WERI-Rb-1 (cell line): ENCODE measurements at regions not wholly inside any gene's neighbourhood (a gene's known extent, or its start where the extent isn't known, plus 50 kb on each side); places are given as distances from the start of the nearest gene placed in this dataset.

ENCODE experiments used
- DNase-seq: peaks from one replicate; pipeline ENCODE4 v3.0.0-alpha.2; 2020
- H3K27ac ChIP-seq: fragments of 250-450 bp; sonication (Bioruptor Pico); 2 replicates; pipeline ENCODE4 v1.5.1; 2020; ENCODE audit warnings: mild to moderate bottlenecking, moderate library complexity
- H3K27me3 ChIP-seq: fragments of 250-450 bp; sonication (Bioruptor Pico); 2 replicates; pipeline ENCODE4 v1.5.1; 2021; ENCODE audit warnings: mild to moderate bottlenecking, low read depth, moderate library complexity; ENCODE audit not compliant: insufficient read depth, severe bottlenecking
- H3K36me3 ChIP-seq: fragments of 250-450 bp; sonication (Bioruptor Pico); 2 replicates; pipeline ENCODE4 v1.5.1; 2020; ENCODE audit warnings: mild to moderate bottlenecking, moderate library complexity
- H3K4me3 ChIP-seq: 2 replicates; pipeline ENCODE4 v1.5.1; 2011; ENCODE audit warnings: low read depth, mild to moderate bottlenecking, control low read depth, low read length
- H3K9me3 ChIP-seq: fragments of 250-450 bp; sonication (Bioruptor Pico); 2 replicates; pipeline ENCODE4 v1.5.1; 2021; ENCODE audit warnings: mild to moderate bottlenecking, moderate library complexity; ENCODE audit not compliant: severe bottlenecking
- CTCF ChIP-seq: IDR thresholded peaks from 2 replicates; pipeline ENCODE4 v1.5.1; 2011; ENCODE audit warnings: low read depth, mild to moderate bottlenecking, control low read depth, inconsistent platforms, low read length

GRCh38 chr7:47037607-47038006, 544.3 kb downstream of the TNS3 start:
- Histone ChIP-seq H3K27ac (no peak overlapping the region), H3K27me3 (no peaks in the 10 kb centered on the region), H3K36me3 (no peaks in the 10 kb centered on the region), H3K9me3 (no peaks in the 10 kb centered on the region), H3K4me3 (no peak overlapping the region)
- TF ChIP-seq CTCF: no peak
- DNase-seq: no peak

GRCh38 chr7:47036909-47037308, 545.0 kb downstream of the TNS3 start:
- DNase-seq: no peak
- no peak for TF ChIP-seq CTCF
- Histone ChIP-seq H3K27ac (no peak overlapping the region), H3K4me3 (no peak overlapping the region), H3K9me3 (no peaks in the 10 kb centered on the region), H3K36me3 (no peaks in the 10 kb centered on the region), H3K27me3 (no peaks in the 10 kb centered on the region)

GRCh38 chr7:47035522-47035921, 546.4 kb downstream of the TNS3 start:
- no peaks in the 10 kb centered on the region for H3K9me3 ChIP-seq
- H3K4me3 ChIP-seq: no peak overlapping the region
- H3K27me3 ChIP-seq: no peaks in the 10 kb centered on the region
- no peak for TF ChIP-seq CTCF
- DNase-seq: no peak
- H3K27ac ChIP-seq: no peak overlapping the region
- H3K36me3 ChIP-seq: no peaks in the 10 kb centered on the region

- no peaks in the 10 kb centered on the region for H3K9me3 ChIP-seq
- no peak for TF ChIP-seq CTCF
- DNase-seq: no peak
- no peak overlapping the region for H3K27ac ChIP-seq
- H3K27me3 ChIP-seq: no peaks in the 10 kb centered on the region
- no peaks in the 10 kb centered on the region for H3K36me3 ChIP-seq
- H3K4me3 ChIP-seq: no peak overlapping the region
Measured at GRCh38 chr7:47034180-47034579, 547.7 kb downstream of the TNS3 start.

- H3K4me3 ChIP-seq: no peak overlapping the region
- no peaks in the 10 kb centered on the region for H3K27me3 ChIP-seq
- TF ChIP-seq CTCF: no peak
- no peak for DNase-seq
- H3K9me3 ChIP-seq: no peaks in the 10 kb centered on the region
- H3K27ac ChIP-seq: no peak overlapping the region
- H3K36me3 ChIP-seq: no peaks in the 10 kb centered on the region
Measured at GRCh38 chr7:47032536-47032908, 549.4 kb downstream of the TNS3 start.

GRCh38 chr7:47031786-47032535, 550.0 kb downstream of the TNS3 start:
- Histone ChIP-seq H3K4me3 (no peak overlapping the region), H3K9me3 (no peaks in the 10 kb centered on the region), H3K27me3 (no peaks in the 10 kb centered on the region), H3K36me3 (no peaks in the 10 kb centered on the region), H3K27ac (no peak overlapping the region)
- DNase-seq: no peak
- no peak for TF ChIP-seq CTCF
